Keratinocyte (primary cell): ENCODE measurements at regions not wholly inside any gene's neighbourhood (a gene's known extent, or its start where the extent isn't known, plus 50 kb on each side); places are given as distances from the start of the nearest gene placed in this dataset.

Source experiments
- CTCF ChIP-seq, 3 experiments: IDR thresholded peaks in 1 of 3; conservative IDR thresholded peaks in 1 of 3; optimal IDR thresholded peaks in 1 of 3; 2 replicates in 2 of 3; 3 replicates in 1 of 3; pipeline versions ENCODE3 to v1.5.1; 2011; ENCODE audit warnings: low read length in 3 of 3, mild to moderate bottlenecking in 3 of 3, moderate library complexity in 2 of 3, control low read depth in 1 of 3, inconsistent platforms in 1 of 3; ENCODE audit not compliant: insufficient read depth in 2 of 3; ENCODE audit errors: extremely low read depth in 1 of 3
- EZH2 ChIP-seq: IDR thresholded peaks from one replicate; pipeline ENCODE4 v1.6.1; 2012; ENCODE audit warnings: inconsistent platforms, mild to moderate bottlenecking, low read length, moderate library complexity

GRCh38 chr18:73579698-73580097 lies 567.9 kb downstream of the FBXO15 start:
- no peak for TF ChIP-seq CTCF (optimal IDR thresholded peaks at IDR 0.05 in 1 of 3, IDR thresholded peaks at IDR 0.05 in 1 of 3, conservative IDR thresholded peaks at IDR 0.05 in 1 of 3; ENCODE audit: extremely low read depth in 1 of 3, insufficient read depth in 2 of 3, low read length in 3 of 3)
- no peak for TF ChIP-seq EZH2
